ENCODE measurements at regions not wholly inside any gene's neighbourhood (a gene's known extent, or its start where the extent isn't known, plus 50 kb on each side); places are given as distances from the start of the nearest gene placed in this dataset.

DNA sequence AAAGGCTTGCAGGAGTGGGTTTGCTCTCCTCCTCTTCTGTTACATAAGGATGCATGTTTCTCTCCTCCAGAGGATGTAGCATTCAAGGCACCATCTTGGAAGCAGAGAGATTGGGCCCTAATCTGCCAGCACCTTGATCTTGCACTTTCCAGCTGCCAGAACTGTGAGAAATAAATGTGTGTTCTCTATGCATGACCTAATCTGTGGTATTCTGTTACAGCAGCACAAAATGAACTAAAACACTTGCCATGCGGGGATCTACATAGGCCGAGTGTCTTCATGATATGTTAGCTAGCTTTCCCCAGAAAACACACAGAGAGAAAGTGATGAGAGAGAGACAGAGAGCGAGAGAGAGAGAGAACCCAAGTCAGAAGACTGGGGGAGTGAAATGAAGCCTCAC lies 273.5 kb downstream of the UTP18 start:
- Histone ChIP-seq H3K36me3 (ENCODE audit: control insufficient read depth, insufficient read depth, low read length) (no peaks in the 10 kb centered on the region), H3K4me3 (ENCODE audit: low read depth, low read length) (no peak overlapping the region)
- no peak for TF ChIP-seq CTCF (IDR thresholded peaks at IDR 0.05; ENCODE audit: insufficient read depth, low read length, poor library complexity, severe bottlenecking)

DNA sequence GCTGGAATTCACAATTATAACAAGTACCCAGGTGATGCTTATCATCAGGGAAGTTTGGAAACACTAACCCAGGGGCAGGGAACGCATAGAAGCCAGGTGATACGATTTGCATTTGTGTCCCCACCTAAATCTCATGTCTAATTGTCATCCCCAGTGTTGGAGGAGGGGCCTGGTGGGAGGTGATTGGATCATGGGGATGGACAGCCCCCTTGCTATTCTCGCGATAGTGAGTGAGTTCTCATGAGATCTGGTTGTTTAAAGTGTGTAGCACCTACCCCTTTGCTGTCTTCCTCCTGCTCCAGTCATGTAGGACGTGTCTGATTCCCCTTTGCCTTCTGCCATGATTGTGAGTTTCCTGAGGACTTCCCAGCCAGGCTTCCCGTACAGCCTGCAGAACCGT lies 276.3 kb downstream of the UTP18 start:
- no peak for DNase-seq (ENCODE audit: low read depth)
- Histone ChIP-seq H3K36me3 (ENCODE audit: control insufficient read depth, insufficient read depth, low read length) (no peaks in the 10 kb centered on the region), H3K27me3 (ENCODE audit: control insufficient read depth, insufficient read depth, low read length) (no peaks in the 10 kb centered on the region), H3K4me3 (ENCODE audit: low read depth, low read length) (no peak overlapping the region)
- no peak for TF ChIP-seq CTCF (IDR thresholded peaks at IDR 0.05; ENCODE audit: insufficient read depth, low read length, poor library complexity, severe bottlenecking)

More for the DNA sequence above, 273.5 kb downstream of the UTP18 start:
- H3K27me3 ChIP-seq (ENCODE audit: control insufficient read depth, insufficient read depth, low read length), result no peaks in the 10 kb centered on the region
- DNase-seq (ENCODE audit: low read depth), result no peak

GRCh38 chr17:51537996-51538550 lies 277.7 kb downstream of the UTP18 start:
- no peak for DNase-seq (ENCODE audit: low read depth)
- Histone ChIP-seq H3K27me3 (ENCODE audit: control insufficient read depth, insufficient read depth, low read length) (no peaks in the 10 kb centered on the region), H3K36me3 (ENCODE audit: control insufficient read depth, insufficient read depth, low read length) (no peaks in the 10 kb centered on the region), H3K4me3 (ENCODE audit: low read depth, low read length) (no peak overlapping the region)
- TF ChIP-seq CTCF (IDR thresholded peaks at IDR 0.05; ENCODE audit: insufficient read depth, low read length, poor library complexity, severe bottlenecking), result no peak

DNA sequence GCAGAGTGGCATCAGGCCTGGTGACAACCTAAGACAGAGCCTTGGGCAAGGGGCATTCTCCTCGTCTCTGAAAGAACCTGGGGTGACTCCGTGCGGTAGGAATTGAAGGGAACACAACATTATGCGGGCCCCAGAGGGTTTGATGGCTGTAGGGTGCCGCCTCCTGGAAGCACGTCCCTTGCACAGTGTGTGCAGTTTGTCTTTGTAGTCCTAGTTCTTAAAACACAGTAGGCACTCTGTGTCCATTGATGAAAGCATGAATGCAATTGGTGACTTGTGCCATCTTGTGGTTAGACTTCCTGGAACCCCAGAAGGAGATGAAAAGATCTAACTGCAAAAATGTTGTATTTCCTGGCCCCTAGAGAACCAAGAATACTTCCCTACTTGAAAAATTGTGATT lies 279.8 kb downstream of the UTP18 start:
- DNase-seq (ENCODE audit: low read depth), result no peak
- no peak overlapping the region for H3K4me3 ChIP-seq (ENCODE audit: low read depth, low read length)
- H3K36me3 ChIP-seq (ENCODE audit: control insufficient read depth, insufficient read depth, low read length), result no peaks in the 10 kb centered on the region
- TF ChIP-seq CTCF (IDR thresholded peaks at IDR 0.05; ENCODE audit: insufficient read depth, low read length, poor library complexity, severe bottlenecking), result no peak
- no peaks in the 10 kb centered on the region for H3K27me3 ChIP-seq (ENCODE audit: control insufficient read depth, insufficient read depth, low read length)

GRCh38 chr17:51541215-51541614 lies 280.9 kb downstream of the UTP18 start:
- no peak for TF ChIP-seq CTCF (IDR thresholded peaks at IDR 0.05; ENCODE audit: insufficient read depth, low read length, poor library complexity, severe bottlenecking)
- Histone ChIP-seq H3K36me3 (ENCODE audit: control insufficient read depth, insufficient read depth, low read length) (no peaks in the 10 kb centered on the region), H3K4me3 (ENCODE audit: low read depth, low read length) (no peak overlapping the region), H3K27me3 (ENCODE audit: control insufficient read depth, insufficient read depth, low read length) (no peaks in the 10 kb centered on the region)
- DNase-seq (ENCODE audit: low read depth), result no peak

DNA sequence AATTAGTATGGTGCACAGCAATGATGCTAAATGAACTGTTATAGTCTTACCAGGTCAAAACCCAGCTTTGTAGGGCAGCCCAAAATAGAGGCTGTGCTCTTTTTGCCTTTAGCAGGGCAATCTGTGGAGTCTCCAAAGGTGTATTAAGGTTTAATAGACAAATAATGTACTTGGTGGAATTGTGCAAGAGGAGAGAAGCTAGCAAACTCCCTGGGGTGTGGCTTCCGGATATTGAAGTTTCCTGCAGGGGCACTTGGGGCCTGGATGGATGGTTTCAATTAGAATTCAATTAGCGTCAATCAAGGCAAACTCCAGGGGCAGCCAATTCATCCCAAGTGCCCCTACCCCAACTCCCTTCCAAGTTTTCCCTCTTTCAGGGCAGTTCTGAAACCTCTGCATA lies 285.8 kb downstream of the UTP18 start:
- Histone ChIP-seq H3K27me3 (ENCODE audit: control insufficient read depth, insufficient read depth, low read length) (no peaks in the 10 kb centered on the region), H3K36me3 (ENCODE audit: control insufficient read depth, insufficient read depth, low read length) (no peaks in the 10 kb centered on the region), H3K4me3 (ENCODE audit: low read depth, low read length) (no peak overlapping the region)
- no peak for DNase-seq (ENCODE audit: low read depth)
- TF ChIP-seq CTCF (IDR thresholded peaks at IDR 0.05; ENCODE audit: insufficient read depth, low read length, poor library complexity, severe bottlenecking), result no peak

Data from kidney epithelial cell (primary cell).